ENCODE measurements at regions not wholly inside any gene's neighbourhood (a gene's known extent, or its start where the extent isn't known, plus 50 kb on each side); places are given as distances from the start of the nearest gene placed in this dataset.

DNA sequence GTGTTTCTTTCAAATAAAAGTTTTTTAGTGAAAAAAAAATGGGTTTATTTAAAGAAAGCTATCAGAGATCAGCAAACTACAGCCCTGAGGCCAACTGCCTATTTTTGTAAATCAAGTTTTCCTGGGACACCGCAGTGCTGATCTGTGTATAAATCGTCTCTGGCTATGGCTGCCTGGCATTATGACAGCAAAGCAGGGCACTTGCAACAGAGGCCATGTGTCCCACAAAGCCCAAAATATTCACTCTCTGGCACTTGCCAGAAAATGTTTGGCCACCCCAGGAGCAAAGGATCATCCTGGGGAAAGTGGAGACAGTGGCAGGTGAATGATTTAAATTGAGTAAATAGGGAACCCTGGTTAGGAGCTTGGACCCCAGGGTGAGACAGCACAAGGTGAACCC lies 291.6 kb downstream of the PREX1 start:
- no peak for DNase-seq (ENCODE audit: low read depth in 1 of 2, low spot score in 1 of 2)
- H3K27ac ChIP-seq (replicated peaks) = no peak overlapping the region
- H3K27me3 ChIP-seq (ENCODE audit: insufficient read depth, poor library complexity, severe bottlenecking) = no peaks in the 10 kb centered on the region
- TF ChIP-seq, protein P1, sequence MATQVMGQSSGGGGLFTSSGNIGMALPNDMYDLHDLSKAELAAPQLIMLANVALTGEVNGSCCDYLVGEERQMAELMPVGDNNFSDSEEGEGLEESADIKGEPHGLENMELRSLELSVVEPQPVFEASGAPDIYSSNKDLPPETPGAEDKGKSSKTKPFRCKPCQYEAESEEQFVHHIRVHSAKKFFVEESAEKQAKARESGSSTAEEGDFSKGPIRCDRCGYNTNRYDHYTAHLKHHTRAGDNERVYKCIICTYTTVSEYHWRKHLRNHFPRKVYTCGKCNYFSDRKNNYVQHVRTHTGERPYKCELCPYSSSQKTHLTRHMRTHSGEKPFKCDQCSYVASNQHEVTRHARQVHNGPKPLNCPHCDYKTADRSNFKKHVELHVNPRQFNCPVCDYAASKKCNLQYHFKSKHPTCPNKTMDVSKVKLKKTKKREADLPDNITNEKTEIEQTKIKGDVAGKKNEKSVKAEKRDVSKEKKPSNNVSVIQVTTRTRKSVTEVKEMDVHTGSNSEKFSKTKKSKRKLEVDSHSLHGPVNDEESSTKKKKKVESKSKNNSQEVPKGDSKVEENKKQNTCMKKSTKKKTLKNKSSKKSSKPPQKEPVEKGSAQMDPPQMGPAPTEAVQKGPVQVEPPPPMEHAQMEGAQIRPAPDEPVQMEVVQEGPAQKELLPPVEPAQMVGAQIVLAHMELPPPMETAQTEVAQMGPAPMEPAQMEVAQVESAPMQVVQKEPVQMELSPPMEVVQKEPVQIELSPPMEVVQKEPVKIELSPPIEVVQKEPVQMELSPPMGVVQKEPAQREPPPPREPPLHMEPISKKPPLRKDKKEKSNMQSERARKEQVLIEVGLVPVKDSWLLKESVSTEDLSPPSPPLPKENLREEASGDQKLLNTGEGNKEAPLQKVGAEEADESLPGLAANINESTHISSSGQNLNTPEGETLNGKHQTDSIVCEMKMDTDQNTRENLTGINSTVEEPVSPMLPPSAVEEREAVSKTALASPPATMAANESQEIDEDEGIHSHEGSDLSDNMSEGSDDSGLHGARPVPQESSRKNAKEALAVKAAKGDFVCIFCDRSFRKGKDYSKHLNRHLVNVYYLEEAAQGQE (IDR thresholded peaks at IDR 0.05; ENCODE audit: insufficient replicate concordance, low read depth) = no peak
- TF ChIP-seq, protein P2, sequence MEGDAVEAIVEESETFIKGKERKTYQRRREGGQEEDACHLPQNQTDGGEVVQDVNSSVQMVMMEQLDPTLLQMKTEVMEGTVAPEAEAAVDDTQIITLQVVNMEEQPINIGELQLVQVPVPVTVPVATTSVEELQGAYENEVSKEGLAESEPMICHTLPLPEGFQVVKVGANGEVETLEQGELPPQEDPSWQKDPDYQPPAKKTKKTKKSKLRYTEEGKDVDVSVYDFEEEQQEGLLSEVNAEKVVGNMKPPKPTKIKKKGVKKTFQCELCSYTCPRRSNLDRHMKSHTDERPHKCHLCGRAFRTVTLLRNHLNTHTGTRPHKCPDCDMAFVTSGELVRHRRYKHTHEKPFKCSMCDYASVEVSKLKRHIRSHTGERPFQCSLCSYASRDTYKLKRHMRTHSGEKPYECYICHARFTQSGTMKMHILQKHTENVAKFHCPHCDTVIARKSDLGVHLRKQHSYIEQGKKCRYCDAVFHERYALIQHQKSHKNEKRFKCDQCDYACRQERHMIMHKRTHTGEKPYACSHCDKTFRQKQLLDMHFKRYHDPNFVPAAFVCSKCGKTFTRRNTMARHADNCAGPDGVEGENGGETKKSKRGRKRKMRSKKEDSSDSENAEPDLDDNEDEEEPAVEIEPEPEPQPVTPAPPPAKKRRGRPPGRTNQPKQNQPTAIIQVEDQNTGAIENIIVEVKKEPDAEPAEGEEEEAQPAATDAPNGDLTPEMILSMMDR (IDR thresholded peaks at IDR 0.05; ENCODE audit: insufficient read depth, low read length) = no peak
- no peak for TF ChIP-seq SPI1 (IDR thresholded peaks at IDR 0.05; ENCODE audit: borderline replicate concordance, low read depth)
- TF ChIP-seq GABPA (IDR thresholded peaks at IDR 0.05; ENCODE audit: low read depth) = no peak
- H3K4me3 ChIP-seq (replicated peaks; ENCODE audit: insufficient read depth, low read length) = no peak overlapping the region

DNA sequence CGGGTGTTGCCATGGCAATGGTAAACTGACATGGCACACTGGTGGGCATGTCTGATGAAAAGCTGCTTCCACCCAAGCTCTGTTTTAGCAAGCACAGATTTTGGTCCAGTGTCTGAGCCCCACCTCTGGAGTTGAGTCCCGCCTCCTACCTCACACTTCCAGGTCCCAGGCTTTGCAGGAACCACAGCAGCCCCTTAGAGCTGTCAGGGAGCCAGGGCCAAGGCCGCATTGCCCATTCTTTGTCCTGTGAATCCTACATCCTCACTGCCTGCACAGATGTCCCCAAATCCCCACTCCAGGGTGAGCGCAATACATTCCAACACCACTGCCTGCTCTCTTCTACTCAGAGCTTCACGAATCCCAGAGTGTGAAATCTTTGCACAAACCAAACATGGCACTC lies 292.2 kb downstream of the PREX1 start:
- DNase-seq (ENCODE audit: low read depth in 1 of 2, low spot score in 1 of 2) = no peak
- TF ChIP-seq, protein P2 (IDR thresholded peaks at IDR 0.05; ENCODE audit: insufficient read depth, low read length) = no peak
- TF ChIP-seq, protein P1 (IDR thresholded peaks at IDR 0.05; ENCODE audit: insufficient replicate concordance, low read depth) = no peak
- TF ChIP-seq GABPA (IDR thresholded peaks at IDR 0.05; ENCODE audit: low read depth) (no peak), SPI1 (IDR thresholded peaks at IDR 0.05; ENCODE audit: borderline replicate concordance, low read depth) (no peak), POLR2AphosphoS5 (IDR thresholded peaks at IDR 0.05; ENCODE audit: low read depth) (no peak)
- H3K27me3 ChIP-seq (ENCODE audit: insufficient read depth, poor library complexity, severe bottlenecking) = no peaks in the 10 kb centered on the region
- no peak overlapping the region for H3K4me3 ChIP-seq (replicated peaks; ENCODE audit: insufficient read depth, low read length)
- no peak overlapping the region for H3K27ac ChIP-seq (replicated peaks)

DNA sequence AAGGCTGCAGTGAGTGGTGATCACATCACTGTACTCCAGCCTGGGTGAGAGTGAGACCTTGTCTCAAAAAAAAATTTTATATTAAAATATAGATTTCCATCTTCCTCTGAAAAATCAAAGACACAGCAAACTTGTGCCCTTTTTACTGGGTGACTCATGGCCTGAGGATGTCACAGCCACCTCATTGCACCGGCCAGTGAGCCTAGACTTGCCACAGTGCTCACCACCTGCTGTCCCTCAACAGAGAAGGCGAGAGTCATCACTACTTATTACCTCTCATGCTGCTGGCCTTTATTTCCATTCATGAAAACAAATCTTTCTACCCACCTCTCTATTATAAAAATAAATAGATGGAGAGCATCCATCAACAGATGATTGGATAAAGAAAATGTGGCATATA lies 295.8 kb downstream of the PREX1 start:
- Histone ChIP-seq H3K27ac (replicated peaks) (no peak overlapping the region), H3K27me3 (ENCODE audit: insufficient read depth, poor library complexity, severe bottlenecking) (no peaks in the 10 kb centered on the region), H3K4me3 (replicated peaks; ENCODE audit: insufficient read depth, low read length) (no peak overlapping the region)
- TF ChIP-seq, protein P2 (IDR thresholded peaks at IDR 0.05; ENCODE audit: insufficient read depth, low read length) = no peak
- TF ChIP-seq GABPA (IDR thresholded peaks at IDR 0.05; ENCODE audit: low read depth) (no peak), SPI1 (IDR thresholded peaks at IDR 0.05; ENCODE audit: borderline replicate concordance, low read depth) (no peak), POLR2AphosphoS5 (IDR thresholded peaks at IDR 0.05; ENCODE audit: low read depth) (no peak)
- TF ChIP-seq, protein P1 (IDR thresholded peaks at IDR 0.05; ENCODE audit: insufficient replicate concordance, low read depth) = no peak
- DNase-seq (ENCODE audit: low read depth in 1 of 2, low spot score in 1 of 2) = no peak
